GM23338 (cell line): ENCODE measurements at regions not wholly inside any gene's neighbourhood (a gene's known extent, or its start where the extent isn't known, plus 50 kb on each side); places are given as distances from the start of the nearest gene placed in this dataset.

Experiments
- ATAC-seq: fragments of 200-7000 bp; cut with Tn5 transposase; 3 replicates; pipeline ENCODE4 v1.9.1; 2020
- DNase-seq: peaks from one replicate; pipeline ENCODE4 v3.0.0-alpha.2; 2015; ENCODE audit warnings: low spot score
- H2AFZ ChIP-seq: fragments of 200-600 bp; sonication (generic); 2 replicates; pipeline ENCODE4 v1.8.0; 2016; ENCODE audit warnings: antibody characterized with exemption, mild to moderate bottlenecking, moderate library complexity
- H3F3A ChIP-seq: fragments of 200-600 bp; sonication (generic); replicated peaks from 2 replicates; pipeline ENCODE4 v1.8.0; 2017; ENCODE audit warnings: antibody characterized with exemption, mixed run types, low read depth
- H3K27ac ChIP-seq: fragments of 200-600 bp; sonication (generic); 2 replicates; pipeline ENCODE4 v1.6.1; 2016; ENCODE audit warnings: low read depth
- H3K27me3 ChIP-seq: fragments of 200-600 bp; sonication (generic); 2 replicates; pipeline ENCODE4 v1.8.0; 2016; ENCODE audit warnings: mild to moderate bottlenecking, mixed run types, moderate library complexity; ENCODE audit not compliant: insufficient read depth
- H3K36me3 ChIP-seq: fragments of 200-600 bp; sonication (generic); 2 replicates; pipeline ENCODE4 v1.8.0; 2016; ENCODE audit warnings: mild to moderate bottlenecking; ENCODE audit not compliant: insufficient read depth
- H3K4me1 ChIP-seq: fragments of 200-600 bp; sonication (generic); 2 replicates; pipeline ENCODE4 v1.8.0; 2016; ENCODE audit warnings: mild to moderate bottlenecking, moderate library complexity; ENCODE audit not compliant: insufficient read depth
- H3K4me2 ChIP-seq: fragments of 200-600 bp; sonication (generic); 2 replicates; pipeline ENCODE4 v1.7.1; 2017; ENCODE audit warnings: mixed run types
- H3K4me3 ChIP-seq: fragments of 200-600 bp; sonication (generic); 2 replicates; pipeline ENCODE4 v1.6.1; 2016; ENCODE audit warnings: mixed run types
- H3K79me2 ChIP-seq: fragments of 200-600 bp; sonication (generic); replicated peaks from 2 replicates; pipeline ENCODE4 v1.8.0; 2017; ENCODE audit warnings: mild to moderate bottlenecking; ENCODE audit not compliant: insufficient read depth
- H3K9me2 ChIP-seq: fragments of 200-600 bp; sonication (generic); 2 replicates; pipeline ENCODE4 v1.8.0; 2017; ENCODE audit not compliant: insufficient read depth
- H4K20me1 ChIP-seq: fragments of 200-600 bp; sonication (generic); replicated peaks from 2 replicates; pipeline ENCODE4 v1.8.0; 2017; ENCODE audit warnings: mild to moderate bottlenecking; ENCODE audit not compliant: insufficient read depth
- H3K27ac Mint-ChIP-seq: 2 replicates; pipeline ENCODE4 v1.8.0; 2020; ENCODE audit warnings: inconsistent platforms, mild to moderate bottlenecking, moderate library complexity, mixed read lengths
- H3K27me3 Mint-ChIP-seq: 3 replicates; pipeline ENCODE4 v1.8.0; 2022; ENCODE audit warnings: low read depth, mild to moderate bottlenecking, moderate library complexity, mixed read lengths, inconsistent platforms; ENCODE audit not compliant: insufficient read depth, poor library complexity
- H3K36me3 Mint-ChIP-seq: 3 replicates; pipeline ENCODE4 v1.8.0; 2021; ENCODE audit warnings: low read depth, mild to moderate bottlenecking, inconsistent platforms, moderate library complexity, mixed read lengths
- H3K4me1 Mint-ChIP-seq: 3 replicates; pipeline ENCODE4 v1.8.0; 2020; ENCODE audit warnings: mild to moderate bottlenecking, inconsistent platforms, mixed read lengths
- H3K4me3 Mint-ChIP-seq: 3 replicates; pipeline ENCODE4 v1.8.0; 2021; ENCODE audit warnings: moderate library complexity, mild to moderate bottlenecking, inconsistent platforms, mixed read lengths
- H3K9me3 Mint-ChIP-seq: 3 replicates; pipeline ENCODE4 v1.8.0; 2020; ENCODE audit warnings: moderate library complexity, mild to moderate bottlenecking, inconsistent platforms, mixed read lengths
- CREB1 ChIP-seq: fragments of 250-450 bp; sonication (Bioruptor Pico); IDR thresholded peaks from 2 replicates; pipeline ENCODE4 v1.5.0; 2020; ENCODE audit warnings: low read depth, mild to moderate bottlenecking, moderate library complexity
- CTCF ChIP-seq, 2 experiments: fragments of 200-600 bp in 1 of 2; sonication (generic) in 1 of 2; conservative IDR thresholded peaks; 2 replicates each; pipeline versions ENCODE4 v1.5.1 to v1.6.1; 2016 to 2017; ENCODE audit warnings: antibody characterized with exemption in 2 of 2, low read depth in 2 of 2, mild to moderate bottlenecking in 2 of 2, moderate library complexity in 1 of 2
- ETS1 ChIP-seq: IDR thresholded peaks from 2 replicates; pipeline ENCODE4 v1.6.1; 2016; ENCODE audit warnings: antibody characterized with exemption
- EZH2 ChIP-seq: fragments of 200-600 bp; sonication (generic); IDR thresholded peaks from one replicate; pipeline ENCODE4 v1.8.0; 2017; ENCODE audit warnings: antibody characterized with exemption, mild to moderate bottlenecking, low read depth; ENCODE audit not compliant: unreplicated experiment
- EZH2phosphoT487 ChIP-seq: fragments of 200-600 bp; sonication (generic); IDR thresholded peaks from one replicate; pipeline ENCODE4 v1.8.1; 2018; ENCODE audit warnings: antibody characterized with exemption; ENCODE audit not compliant: unreplicated experiment
- JUNB ChIP-seq: IDR thresholded peaks from one replicate; pipeline ENCODE4 v1.6.1; 2016; ENCODE audit warnings: antibody characterized with exemption; ENCODE audit not compliant: unreplicated experiment
- NANOG ChIP-seq: IDR thresholded peaks from 2 replicates; pipeline ENCODE4 v1.6.1; 2016; ENCODE audit warnings: antibody characterized with exemption, borderline replicate concordance
- POLR2AphosphoS5 ChIP-seq: IDR thresholded peaks from 2 replicates; pipeline ENCODE4 v1.6.1; 2016; ENCODE audit warnings: antibody characterized with exemption, low read depth
- STAT1 ChIP-seq: IDR thresholded peaks from one replicate; pipeline ENCODE4 v1.6.1; 2016; ENCODE audit warnings: antibody characterized with exemption; ENCODE audit not compliant: unreplicated experiment
- ZNF114 ChIP-seq: fragments of 250-450 bp; sonication (Bioruptor Pico); IDR thresholded peaks from 2 replicates; pipeline ENCODE4 v1.5.0; 2020; ENCODE audit warnings: mild to moderate bottlenecking, moderate library complexity
- ZNF331 ChIP-seq: fragments of 250-450 bp; sonication (Bioruptor Pico); IDR thresholded peaks from 2 replicates; pipeline ENCODE4 v1.5.0; 2020; ENCODE audit warnings: low read depth, mild to moderate bottlenecking, moderate library complexity
- TF ChIP-seq, protein P1 (sequence below): IDR thresholded peaks from one replicate; pipeline ENCODE4 v1.6.1; 2018; ENCODE audit warnings: antibody characterized with exemption; ENCODE audit not compliant: unreplicated experiment
- TF ChIP-seq, protein P2 (sequence below): fragments of 250-450 bp; sonication (Bioruptor Pico); IDR thresholded peaks from 2 replicates; pipeline ENCODE4 v1.5.0; 2020; ENCODE audit warnings: mild to moderate bottlenecking, moderate library complexity

GRCh38 chr7:50214771-50215170 is 89.7 kb upstream of the IKZF1 start:
- Histone ChIP-seq H3K9me2 (no peaks in the 10 kb centered on the region; the same call in 1 of the 2 replicates), H3K27me3 (no peaks in the 10 kb centered on the region), H3K4me2 (no peak overlapping the region), H4K20me1 (no peaks in the 10 kb centered on the region), H3K27ac (no peak overlapping the region), H3F3A (no peaks in the 10 kb centered on the region), H3K79me2 (no peaks in the 10 kb centered on the region), H3K4me3 (no peak overlapping the region), H2AFZ (no peak overlapping the region), H3K36me3 (no peaks in the 10 kb centered on the region), H3K4me1 (no peaks in the 10 kb centered on the region)
- no peaks in the 10 kb centered on the region for H3K36me3 Mint-ChIP-seq
- H3K27ac Mint-ChIP-seq = no peak overlapping the region
- DNase-seq (no peak), ATAC-seq (no peak)
- H3K27me3 Mint-ChIP-seq = peaks cover 4% of the 10 kb centered on the region
- H3K4me3 Mint-ChIP-seq = no peak overlapping the region
- no peaks in the 10 kb centered on the region for H3K4me1 Mint-ChIP-seq
- TF ChIP-seq, protein P1, sequence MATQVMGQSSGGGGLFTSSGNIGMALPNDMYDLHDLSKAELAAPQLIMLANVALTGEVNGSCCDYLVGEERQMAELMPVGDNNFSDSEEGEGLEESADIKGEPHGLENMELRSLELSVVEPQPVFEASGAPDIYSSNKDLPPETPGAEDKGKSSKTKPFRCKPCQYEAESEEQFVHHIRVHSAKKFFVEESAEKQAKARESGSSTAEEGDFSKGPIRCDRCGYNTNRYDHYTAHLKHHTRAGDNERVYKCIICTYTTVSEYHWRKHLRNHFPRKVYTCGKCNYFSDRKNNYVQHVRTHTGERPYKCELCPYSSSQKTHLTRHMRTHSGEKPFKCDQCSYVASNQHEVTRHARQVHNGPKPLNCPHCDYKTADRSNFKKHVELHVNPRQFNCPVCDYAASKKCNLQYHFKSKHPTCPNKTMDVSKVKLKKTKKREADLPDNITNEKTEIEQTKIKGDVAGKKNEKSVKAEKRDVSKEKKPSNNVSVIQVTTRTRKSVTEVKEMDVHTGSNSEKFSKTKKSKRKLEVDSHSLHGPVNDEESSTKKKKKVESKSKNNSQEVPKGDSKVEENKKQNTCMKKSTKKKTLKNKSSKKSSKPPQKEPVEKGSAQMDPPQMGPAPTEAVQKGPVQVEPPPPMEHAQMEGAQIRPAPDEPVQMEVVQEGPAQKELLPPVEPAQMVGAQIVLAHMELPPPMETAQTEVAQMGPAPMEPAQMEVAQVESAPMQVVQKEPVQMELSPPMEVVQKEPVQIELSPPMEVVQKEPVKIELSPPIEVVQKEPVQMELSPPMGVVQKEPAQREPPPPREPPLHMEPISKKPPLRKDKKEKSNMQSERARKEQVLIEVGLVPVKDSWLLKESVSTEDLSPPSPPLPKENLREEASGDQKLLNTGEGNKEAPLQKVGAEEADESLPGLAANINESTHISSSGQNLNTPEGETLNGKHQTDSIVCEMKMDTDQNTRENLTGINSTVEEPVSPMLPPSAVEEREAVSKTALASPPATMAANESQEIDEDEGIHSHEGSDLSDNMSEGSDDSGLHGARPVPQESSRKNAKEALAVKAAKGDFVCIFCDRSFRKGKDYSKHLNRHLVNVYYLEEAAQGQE = no peak
- no peak for TF ChIP-seq CTCF (conservative IDR thresholded peaks at IDR 0.05; ENCODE audit: low read depth in 2 of 2)
- no peak for TF ChIP-seq ZNF114 (CRISPR knock-in tag)
- TF ChIP-seq JUNB = no peak
- TF ChIP-seq NANOG = no peak
- no peak for TF ChIP-seq ETS1
- no peak for TF ChIP-seq POLR2AphosphoS5
- no peak for TF ChIP-seq EZH2phosphoT487
- TF ChIP-seq CREB1 (CRISPR knock-in tag) = no peak
- TF ChIP-seq, protein P2, sequence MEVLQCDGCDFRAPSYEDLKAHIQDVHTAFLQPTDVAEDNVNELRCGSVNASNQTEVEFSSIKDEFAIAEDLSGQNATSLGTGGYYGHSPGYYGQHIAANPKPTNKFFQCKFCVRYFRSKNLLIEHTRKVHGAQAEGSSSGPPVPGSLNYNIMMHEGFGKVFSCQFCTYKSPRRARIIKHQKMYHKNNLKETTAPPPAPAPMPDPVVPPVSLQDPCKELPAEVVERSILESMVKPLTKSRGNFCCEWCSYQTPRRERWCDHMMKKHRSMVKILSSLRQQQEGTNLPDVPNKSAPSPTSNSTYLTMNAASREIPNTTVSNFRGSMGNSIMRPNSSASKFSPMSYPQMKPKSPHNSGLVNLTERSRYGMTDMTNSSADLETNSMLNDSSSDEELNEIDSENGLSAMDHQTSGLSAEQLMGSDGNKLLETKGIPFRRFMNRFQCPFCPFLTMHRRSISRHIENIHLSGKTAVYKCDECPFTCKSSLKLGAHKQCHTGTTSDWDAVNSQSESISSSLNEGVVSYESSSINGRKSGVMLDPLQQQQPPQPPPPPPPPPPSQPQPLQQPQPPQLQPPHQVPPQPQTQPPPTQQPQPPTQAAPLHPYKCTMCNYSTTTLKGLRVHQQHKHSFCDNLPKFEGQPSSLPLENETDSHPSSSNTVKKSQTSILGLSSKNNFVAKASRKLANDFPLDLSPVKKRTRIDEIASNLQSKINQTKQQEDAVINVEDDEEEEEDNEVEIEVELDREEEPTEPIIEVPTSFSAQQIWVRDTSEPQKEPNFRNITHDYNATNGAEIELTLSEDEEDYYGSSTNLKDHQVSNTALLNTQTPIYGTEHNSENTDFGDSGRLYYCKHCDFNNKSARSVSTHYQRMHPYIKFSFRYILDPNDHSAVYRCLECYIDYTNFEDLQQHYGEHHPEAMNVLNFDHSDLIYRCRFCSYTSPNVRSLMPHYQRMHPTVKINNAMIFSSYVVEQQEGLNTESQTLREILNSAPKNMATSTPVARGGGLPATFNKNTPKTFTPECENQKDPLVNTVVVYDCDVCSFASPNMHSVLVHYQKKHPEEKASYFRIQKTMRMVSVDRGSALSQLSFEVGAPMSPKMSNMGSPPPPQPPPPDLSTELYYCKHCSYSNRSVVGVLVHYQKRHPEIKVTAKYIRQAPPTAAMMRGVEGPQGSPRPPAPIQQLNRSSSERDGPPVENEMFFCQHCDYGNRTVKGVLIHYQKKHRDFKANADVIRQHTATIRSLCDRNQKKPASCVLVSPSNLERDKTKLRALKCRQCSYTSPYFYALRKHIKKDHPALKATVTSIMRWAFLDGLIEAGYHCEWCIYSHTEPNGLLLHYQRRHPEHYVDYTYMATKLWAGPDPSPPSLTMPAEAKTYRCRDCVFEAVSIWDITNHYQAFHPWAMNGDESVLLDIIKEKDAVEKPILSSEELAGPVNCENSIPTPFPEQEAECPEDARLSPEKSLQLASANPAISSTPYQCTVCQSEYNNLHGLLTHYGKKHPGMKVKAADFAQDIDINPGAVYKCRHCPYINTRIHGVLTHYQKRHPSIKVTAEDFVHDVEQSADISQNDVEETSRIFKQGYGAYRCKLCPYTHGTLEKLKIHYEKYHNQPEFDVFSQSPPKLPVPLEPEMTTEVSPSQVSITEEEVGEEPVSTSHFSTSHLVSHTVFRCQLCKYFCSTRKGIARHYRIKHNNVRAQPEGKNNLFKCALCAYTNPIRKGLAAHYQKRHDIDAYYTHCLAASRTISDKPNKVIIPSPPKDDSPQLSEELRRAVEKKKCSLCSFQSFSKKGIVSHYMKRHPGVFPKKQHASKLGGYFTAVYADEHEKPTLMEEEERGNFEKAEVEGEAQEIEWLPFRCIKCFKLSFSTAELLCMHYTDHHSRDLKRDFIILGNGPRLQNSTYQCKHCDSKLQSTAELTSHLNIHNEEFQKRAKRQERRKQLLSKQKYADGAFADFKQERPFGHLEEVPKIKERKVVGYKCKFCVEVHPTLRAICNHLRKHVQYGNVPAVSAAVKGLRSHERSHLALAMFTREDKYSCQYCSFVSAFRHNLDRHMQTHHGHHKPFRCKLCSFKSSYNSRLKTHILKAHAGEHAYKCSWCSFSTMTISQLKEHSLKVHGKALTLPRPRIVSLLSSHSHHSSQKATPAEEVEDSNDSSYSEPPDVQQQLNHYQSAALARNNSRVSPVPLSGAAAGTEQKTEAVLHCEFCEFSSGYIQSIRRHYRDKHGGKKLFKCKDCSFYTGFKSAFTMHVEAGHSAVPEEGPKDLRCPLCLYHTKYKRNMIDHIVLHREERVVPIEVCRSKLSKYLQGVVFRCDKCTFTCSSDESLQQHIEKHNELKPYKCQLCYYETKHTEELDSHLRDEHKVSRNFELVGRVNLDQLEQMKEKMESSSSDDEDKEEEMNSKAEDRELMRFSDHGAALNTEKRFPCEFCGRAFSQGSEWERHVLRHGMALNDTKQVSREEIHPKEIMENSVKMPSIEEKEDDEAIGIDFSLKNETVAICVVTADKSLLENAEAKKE (CRISPR knock-in tag) = no peak
- no peak for TF ChIP-seq STAT1
- TF ChIP-seq EZH2 = no peak
- no peak for TF ChIP-seq ZNF331 (CRISPR knock-in tag)
- no peaks in the 10 kb centered on the region; the same call in 2 of the 3 replicates for H3K9me3 Mint-ChIP-seq
